ENCODE measurements at regions not wholly inside any gene's neighbourhood (a gene's known extent, or its start where the extent isn't known, plus 50 kb on each side); places are given as distances from the start of the nearest gene placed in this dataset.
"Not testable (repeated sequence)": the region's sequence is repeated elsewhere in the genome, so short reads cannot be mapped to it uniquely, and the experiment has no call there.

DNA sequence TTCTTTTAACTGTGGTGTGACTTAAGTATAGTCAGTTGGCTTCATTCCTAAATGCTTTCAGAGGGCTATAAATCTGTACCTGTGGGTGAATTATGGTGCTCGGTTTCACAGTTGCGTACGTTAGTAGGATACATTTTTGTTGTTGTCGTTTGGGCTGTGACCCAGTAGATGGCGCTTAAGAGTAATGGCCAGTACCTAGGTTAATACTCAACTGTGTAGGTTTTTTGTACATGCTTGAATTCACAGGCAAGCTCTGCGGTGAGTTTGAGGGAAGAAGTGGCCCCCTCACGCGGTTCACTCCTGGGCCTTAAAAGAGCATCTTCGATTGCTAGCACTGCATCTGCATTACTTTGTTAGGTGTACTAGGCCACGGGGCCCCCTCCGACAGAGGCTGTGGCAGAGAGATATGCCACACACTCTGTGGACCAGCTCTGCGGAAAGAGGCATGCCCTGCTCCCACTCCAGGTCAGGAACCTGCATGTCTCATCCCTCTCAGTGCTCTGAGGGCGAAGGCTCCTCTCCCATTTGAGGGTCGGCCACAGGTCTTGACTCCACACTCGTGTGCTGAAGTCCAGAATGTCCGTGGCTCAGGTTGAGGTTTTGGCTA lies 224.6 kb upstream of the TBL1Y start:
- not testable (repeated sequence) for H3K27ac ChIP-seq (ENCODE audit: poor library complexity, severe bottlenecking); H3K9me3 ChIP-seq (ENCODE audit: severe bottlenecking); DNase-seq (ENCODE audit: low spot score); H3K36me3 ChIP-seq (ENCODE audit: low read depth); H3K4me1 ChIP-seq (ENCODE audit: insufficient read depth, poor library complexity, severe bottlenecking); H3K27me3 ChIP-seq (ENCODE audit: insufficient read depth, poor library complexity, severe bottlenecking); H3K4me3 ChIP-seq (ENCODE audit: severe bottlenecking)
- ATAC-seq (ENCODE audit: low read depth), result peak; percentile 52; the same call in 2 of the 3 replicates

DNA sequence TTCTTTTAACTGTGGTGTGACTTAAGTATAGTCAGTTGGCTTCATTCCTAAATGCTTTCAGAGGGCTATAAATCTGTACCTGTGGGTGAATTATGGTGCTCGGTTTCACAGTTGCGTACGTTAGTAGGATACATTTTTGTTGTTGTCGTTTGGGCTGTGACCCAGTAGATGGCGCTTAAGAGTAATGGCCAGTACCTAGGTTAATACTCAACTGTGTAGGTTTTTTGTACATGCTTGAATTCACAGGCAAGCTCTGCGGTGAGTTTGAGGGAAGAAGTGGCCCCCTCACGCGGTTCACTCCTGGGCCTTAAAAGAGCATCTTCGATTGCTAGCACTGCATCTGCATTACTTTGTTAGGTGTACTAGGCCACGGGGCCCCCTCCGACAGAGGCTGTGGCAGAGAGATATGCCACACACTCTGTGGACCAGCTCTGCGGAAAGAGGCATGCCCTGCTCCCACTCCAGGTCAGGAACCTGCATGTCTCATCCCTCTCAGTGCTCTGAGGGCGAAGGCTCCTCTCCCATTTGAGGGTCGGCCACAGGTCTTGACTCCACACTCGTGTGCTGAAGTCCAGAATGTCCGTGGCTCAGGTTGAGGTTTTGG lies 208.8 kb upstream of the TBL1Y start:
- DNase-seq (ENCODE audit: low spot score); H3K4me1 ChIP-seq (ENCODE audit: insufficient read depth, poor library complexity, severe bottlenecking); H3K36me3 ChIP-seq (ENCODE audit: low read depth); H3K4me3 ChIP-seq (ENCODE audit: severe bottlenecking); H3K27ac ChIP-seq (ENCODE audit: poor library complexity, severe bottlenecking); H3K9me3 ChIP-seq (ENCODE audit: severe bottlenecking); H3K27me3 ChIP-seq (ENCODE audit: insufficient read depth, poor library complexity, severe bottlenecking): not testable (repeated sequence)
- peak; percentile 58; the same call in 2 of the 3 replicates for ATAC-seq (ENCODE audit: low read depth)

DNA sequence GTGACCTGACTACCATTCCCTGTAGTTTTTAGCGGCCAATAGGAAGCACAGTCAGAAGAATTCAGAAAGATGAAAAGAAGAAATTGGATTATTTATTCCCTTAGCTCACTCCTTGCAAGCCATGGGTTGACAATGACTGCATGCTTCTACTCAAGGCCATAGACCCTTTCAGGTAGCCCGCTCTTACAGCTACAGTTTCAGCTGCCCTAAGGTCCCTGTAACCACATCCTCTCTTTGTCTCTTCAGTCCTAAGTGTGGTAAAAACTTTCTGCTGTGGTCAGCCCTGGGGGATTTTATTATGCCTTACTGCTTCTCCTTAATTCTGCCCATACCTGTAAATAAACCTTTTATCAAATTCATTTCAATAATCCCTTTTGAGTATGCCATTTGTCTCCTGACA lies 189.1 kb upstream of the TBL1Y start:
- H3K36me3 ChIP-seq (ENCODE audit: low read depth); H3K4me3 ChIP-seq (ENCODE audit: severe bottlenecking); DNase-seq (ENCODE audit: low spot score); H3K4me1 ChIP-seq (ENCODE audit: insufficient read depth, poor library complexity, severe bottlenecking); H3K9me3 ChIP-seq (ENCODE audit: severe bottlenecking); ATAC-seq (ENCODE audit: low read depth); H3K27ac ChIP-seq (ENCODE audit: poor library complexity, severe bottlenecking); H3K27me3 ChIP-seq (ENCODE audit: insufficient read depth, poor library complexity, severe bottlenecking): not testable (repeated sequence)

DNA sequence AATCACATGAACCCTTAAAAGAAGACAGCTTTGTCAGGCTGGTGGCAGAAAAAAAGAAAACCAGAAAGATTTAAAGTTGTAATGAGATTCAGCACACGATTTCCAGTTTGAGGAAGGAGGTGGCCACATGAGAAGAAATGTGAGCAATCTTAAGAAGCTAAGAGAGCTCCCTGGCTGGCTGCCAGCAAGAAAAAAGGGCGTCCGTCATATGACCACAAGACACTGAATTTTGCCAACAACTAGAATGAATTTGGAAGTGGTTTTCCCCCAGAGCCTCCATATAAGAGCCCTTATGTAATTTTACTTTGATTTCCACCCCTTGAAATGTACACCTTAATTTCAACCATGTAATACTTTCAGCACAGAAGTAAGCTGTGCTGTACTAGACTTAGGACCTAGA lies 163.3 kb upstream of the TBL1Y start:
- not testable (repeated sequence) for H3K4me1 ChIP-seq (ENCODE audit: insufficient read depth, poor library complexity, severe bottlenecking); H3K9me3 ChIP-seq (ENCODE audit: severe bottlenecking)

DNA sequence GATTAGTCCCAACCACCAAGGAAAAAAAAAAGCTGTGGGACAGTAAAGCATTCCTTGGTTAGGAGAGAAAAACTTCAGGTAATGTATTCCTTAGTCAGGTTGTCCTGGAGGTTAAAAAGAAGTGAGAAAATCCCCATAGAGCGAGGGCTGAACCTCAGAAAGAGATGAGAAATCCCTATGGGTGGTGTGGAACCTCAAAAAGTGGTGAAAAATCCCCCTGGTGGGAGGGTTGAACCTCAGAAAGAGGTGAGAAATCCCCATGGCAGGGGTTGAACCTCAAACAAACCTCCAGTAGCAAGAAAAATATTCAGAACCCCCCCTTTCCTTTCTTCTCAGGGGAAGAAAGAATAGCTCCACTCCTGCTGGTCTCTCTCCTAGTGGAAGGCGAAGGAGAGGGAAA lies 128.2 kb upstream of the TBL1Y start:
- no peak overlapping the region for H3K27ac ChIP-seq (ENCODE audit: poor library complexity, severe bottlenecking)
- DNase-seq (ENCODE audit: low spot score), result no peak
- H3K4me1 ChIP-seq (ENCODE audit: insufficient read depth, poor library complexity, severe bottlenecking), result no peaks in the 10 kb centered on the region
- no peak for ATAC-seq (ENCODE audit: low read depth)
- H3K9me3 ChIP-seq (ENCODE audit: severe bottlenecking), result no peaks in the 10 kb centered on the region
- no peak overlapping the region for H3K4me3 ChIP-seq (ENCODE audit: severe bottlenecking)
- no peaks in the 10 kb centered on the region for H3K36me3 ChIP-seq (ENCODE audit: low read depth)
- H3K27me3 ChIP-seq (ENCODE audit: insufficient read depth, poor library complexity, severe bottlenecking), result no peaks in the 10 kb centered on the region
- TF ChIP-seq, protein P1, sequence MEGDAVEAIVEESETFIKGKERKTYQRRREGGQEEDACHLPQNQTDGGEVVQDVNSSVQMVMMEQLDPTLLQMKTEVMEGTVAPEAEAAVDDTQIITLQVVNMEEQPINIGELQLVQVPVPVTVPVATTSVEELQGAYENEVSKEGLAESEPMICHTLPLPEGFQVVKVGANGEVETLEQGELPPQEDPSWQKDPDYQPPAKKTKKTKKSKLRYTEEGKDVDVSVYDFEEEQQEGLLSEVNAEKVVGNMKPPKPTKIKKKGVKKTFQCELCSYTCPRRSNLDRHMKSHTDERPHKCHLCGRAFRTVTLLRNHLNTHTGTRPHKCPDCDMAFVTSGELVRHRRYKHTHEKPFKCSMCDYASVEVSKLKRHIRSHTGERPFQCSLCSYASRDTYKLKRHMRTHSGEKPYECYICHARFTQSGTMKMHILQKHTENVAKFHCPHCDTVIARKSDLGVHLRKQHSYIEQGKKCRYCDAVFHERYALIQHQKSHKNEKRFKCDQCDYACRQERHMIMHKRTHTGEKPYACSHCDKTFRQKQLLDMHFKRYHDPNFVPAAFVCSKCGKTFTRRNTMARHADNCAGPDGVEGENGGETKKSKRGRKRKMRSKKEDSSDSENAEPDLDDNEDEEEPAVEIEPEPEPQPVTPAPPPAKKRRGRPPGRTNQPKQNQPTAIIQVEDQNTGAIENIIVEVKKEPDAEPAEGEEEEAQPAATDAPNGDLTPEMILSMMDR (IDR thresholded peaks at IDR 0.05; ENCODE audit: poor library complexity, severe bottlenecking), result no peak

More for the DNA sequence above, 163.3 kb upstream of the TBL1Y start:
- H3K36me3 ChIP-seq (ENCODE audit: low read depth); H3K4me3 ChIP-seq (ENCODE audit: severe bottlenecking); H3K27ac ChIP-seq (ENCODE audit: poor library complexity, severe bottlenecking); ATAC-seq (ENCODE audit: low read depth); H3K27me3 ChIP-seq (ENCODE audit: insufficient read depth, poor library complexity, severe bottlenecking); DNase-seq (ENCODE audit: low spot score): not testable (repeated sequence)

DNA sequence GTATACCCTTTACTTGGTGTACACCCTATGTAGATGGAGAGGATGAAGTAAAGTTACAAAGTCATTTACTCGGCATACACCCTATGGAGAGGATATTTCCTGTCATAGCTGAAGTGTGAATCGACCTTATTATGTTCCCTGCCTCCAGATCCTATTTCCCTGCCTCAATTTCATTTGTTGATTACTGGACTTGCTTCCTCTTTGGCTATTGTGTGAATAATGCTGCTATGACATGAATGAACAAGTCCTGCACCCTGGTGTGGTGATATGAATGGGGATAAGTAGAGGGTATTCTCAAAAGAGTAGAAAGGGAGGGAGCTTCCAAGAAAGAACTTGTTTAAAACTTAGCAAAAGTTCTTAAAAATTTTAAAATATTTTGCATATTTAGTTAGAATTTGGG lies 123.5 kb upstream of the TBL1Y start:
- Histone ChIP-seq H3K36me3 (ENCODE audit: low read depth) (no peaks in the 10 kb centered on the region), H3K4me3 (ENCODE audit: severe bottlenecking) (no peak overlapping the region), H3K9me3 (ENCODE audit: severe bottlenecking) (no peaks in the 10 kb centered on the region), H3K4me1 (ENCODE audit: insufficient read depth, poor library complexity, severe bottlenecking) (no peaks in the 10 kb centered on the region), H3K27ac (ENCODE audit: poor library complexity, severe bottlenecking) (no peak overlapping the region), H3K27me3 (ENCODE audit: insufficient read depth, poor library complexity, severe bottlenecking) (no peaks in the 10 kb centered on the region)
- peak; percentile 56; the same call in 2 of the 3 replicates for ATAC-seq (ENCODE audit: low read depth)
- TF ChIP-seq, protein P1 (IDR thresholded peaks at IDR 0.05; ENCODE audit: poor library complexity, severe bottlenecking), result no peak
- no peak for DNase-seq (ENCODE audit: low spot score)

DNA sequence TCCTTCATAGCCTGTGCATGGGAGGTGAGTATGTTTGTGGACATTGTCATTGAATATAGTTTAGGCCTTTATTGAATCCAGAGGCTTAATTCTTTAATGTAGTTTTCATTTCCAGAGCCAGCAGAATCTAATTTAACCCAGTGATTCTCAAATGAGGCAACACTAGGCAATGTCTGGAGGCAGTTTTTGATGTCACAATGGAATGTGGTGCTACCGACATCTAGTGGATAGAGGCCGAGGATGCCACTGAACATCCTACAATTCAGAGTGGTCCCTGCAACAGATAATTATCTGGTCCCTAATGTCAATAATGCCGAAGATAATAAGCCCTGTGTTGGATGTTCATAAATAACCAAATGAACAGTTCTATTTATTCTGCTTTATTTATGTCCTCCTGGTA lies 98.9 kb upstream of the TBL1Y start:
- no peaks in the 10 kb centered on the region for H3K36me3 ChIP-seq (ENCODE audit: low read depth)
- TF ChIP-seq, protein P1 (IDR thresholded peaks at IDR 0.05; ENCODE audit: poor library complexity, severe bottlenecking), result peak; percentile 71
- no peak overlapping the region for H3K4me3 ChIP-seq (ENCODE audit: severe bottlenecking)
- no peaks in the 10 kb centered on the region for H3K4me1 ChIP-seq (ENCODE audit: insufficient read depth, poor library complexity, severe bottlenecking)
- no peaks in the 10 kb centered on the region for H3K9me3 ChIP-seq (ENCODE audit: severe bottlenecking)
- no peak overlapping the region for H3K27ac ChIP-seq (ENCODE audit: poor library complexity, severe bottlenecking)
- DNase-seq (ENCODE audit: low spot score), result no peak
- no peaks in the 10 kb centered on the region for H3K27me3 ChIP-seq (ENCODE audit: insufficient read depth, poor library complexity, severe bottlenecking)
- peak; percentile 55; the same call in 1 of the 3 replicates for ATAC-seq (ENCODE audit: low read depth)
